Superior temporal gyrus (tissue), 1 donor: ENCODE measurements at regions not wholly inside any gene's neighbourhood (a gene's known extent, or its start where the extent isn't known, plus 50 kb on each side); places are given as distances from the start of the nearest gene placed in this dataset.

Experiments
- DNase-seq: peaks from one replicate; pipeline ENCODE4 v3.0.0-alpha.2; 2016; ENCODE audit errors: extremely low spot score

DNA sequence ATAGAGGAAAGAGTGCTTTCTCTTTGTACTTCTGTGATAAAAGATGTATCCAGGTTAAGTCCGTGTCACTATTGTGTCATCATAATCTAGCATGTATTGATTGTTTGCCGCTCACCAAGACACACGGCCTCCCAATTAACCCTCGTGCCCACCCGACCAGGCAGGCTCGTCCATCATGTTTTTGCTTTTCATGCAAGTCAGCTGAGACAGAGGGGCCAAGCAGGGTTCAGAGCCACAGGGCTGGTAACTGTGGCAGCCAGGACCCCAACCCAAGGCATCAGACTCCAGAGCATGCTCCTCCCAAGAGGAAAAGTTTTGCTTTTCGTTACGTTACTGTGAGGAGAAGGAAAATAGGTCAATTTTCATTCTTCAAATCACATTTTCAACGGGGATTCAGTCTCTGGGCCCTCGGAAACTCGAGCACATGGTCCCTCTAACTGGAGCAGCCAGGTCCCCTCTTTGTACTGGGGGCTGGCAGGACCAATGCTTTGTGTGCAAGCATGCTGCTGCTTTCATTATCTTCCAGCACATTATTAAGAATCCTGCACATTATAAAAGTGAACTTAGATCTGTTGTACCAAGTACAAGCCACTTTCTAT is 161.1 kb upstream of the TOPAZ1 start:
- DNase-seq, result no peak

DNA sequence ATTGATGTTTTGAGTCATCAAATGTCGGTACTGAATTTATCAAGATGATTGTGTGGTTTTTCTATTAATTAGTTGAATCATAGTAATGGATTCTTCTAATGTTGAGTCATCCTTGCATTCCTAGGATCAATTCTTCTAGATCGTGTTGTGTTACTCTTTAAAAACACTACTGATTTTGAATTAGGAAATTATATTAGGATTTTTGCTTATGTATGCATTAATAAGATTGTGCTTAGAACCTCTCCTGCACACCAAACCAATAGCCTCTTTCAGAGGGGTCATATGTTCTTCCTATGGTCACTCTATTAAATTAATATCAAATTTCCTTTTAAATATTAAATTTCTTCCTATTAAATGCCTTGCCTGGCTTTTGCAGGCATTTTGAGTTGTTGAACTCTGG is 151.7 kb upstream of the TOPAZ1 start:
- DNase-seq, result no peak

DNA sequence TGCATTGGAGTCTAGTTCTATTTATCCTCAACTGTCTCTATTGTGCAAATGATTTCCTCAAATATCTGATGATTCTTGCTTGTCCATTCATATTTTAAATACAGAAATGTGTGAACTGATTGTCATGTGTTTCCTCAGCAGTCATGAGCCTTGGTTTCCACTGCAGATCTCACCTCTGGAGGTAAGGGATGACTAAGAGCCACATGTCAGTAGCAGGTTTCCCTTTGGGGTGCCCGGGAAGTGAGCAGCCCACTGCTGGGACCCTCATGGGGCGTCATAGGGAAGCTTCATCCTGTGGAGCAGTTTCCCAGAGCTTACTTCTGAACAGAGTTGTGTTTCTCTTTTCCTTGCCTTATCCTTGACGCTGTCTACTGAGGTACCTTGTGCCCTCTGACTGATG is 149.2 kb upstream of the TOPAZ1 start:
- DNase-seq, result no peak

DNA sequence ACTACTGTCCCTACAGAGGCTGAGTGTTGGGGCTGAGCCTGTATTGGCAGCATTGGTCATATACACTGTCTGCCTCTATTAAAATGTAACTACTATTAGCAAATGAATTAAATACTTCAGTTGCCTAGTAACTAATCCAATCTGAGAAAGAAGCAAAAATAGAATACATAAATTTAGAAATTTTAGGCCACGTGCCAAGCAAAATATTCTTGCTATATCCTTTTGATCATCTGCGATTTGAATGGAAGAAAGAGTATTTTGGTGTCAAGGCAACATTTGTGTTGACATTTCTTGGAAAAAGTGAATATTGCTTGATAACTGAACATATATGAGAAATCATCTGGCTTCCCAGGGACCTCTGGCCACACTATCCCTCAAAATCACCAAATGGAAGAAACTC is 148.2 kb upstream of the TOPAZ1 start:
- no peak for DNase-seq

DNA sequence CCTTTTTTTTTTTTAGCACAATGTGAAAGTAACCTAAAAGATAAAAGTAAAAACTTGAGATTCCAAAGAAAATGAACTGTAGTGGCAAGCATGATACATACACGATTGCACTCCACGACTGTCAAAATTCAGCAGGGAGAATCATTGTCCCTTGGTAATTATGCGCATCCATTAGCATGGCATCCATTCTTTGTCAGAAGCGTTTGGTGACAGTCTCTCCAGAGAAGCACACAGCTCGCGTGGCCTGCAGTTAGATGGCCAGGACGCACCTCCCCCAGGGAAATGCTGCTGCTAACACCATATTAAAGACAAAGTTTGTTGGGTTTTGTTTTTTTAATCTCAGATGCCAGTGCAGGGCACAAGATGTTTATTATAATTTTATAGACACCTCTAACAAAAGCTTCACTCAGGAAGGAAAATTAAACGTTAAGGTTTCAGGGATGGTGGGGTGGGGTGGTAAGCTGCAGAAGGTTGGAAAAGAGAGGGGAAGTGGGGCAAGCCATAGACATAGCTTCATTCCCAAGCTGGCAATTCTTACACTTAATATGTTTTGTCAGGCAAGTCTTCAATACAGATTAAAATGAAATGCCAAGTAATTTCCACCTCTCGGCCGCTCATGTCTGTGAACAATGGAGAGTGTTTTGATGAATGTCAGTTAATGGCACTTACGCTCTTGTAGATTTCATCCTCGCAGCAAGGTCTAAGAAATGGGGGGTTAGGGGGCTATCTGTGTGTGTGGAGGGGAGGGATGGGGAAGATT is 142.8 kb upstream of the TOPAZ1 start:
- DNase-seq, result peak; percentile 45

DNA sequence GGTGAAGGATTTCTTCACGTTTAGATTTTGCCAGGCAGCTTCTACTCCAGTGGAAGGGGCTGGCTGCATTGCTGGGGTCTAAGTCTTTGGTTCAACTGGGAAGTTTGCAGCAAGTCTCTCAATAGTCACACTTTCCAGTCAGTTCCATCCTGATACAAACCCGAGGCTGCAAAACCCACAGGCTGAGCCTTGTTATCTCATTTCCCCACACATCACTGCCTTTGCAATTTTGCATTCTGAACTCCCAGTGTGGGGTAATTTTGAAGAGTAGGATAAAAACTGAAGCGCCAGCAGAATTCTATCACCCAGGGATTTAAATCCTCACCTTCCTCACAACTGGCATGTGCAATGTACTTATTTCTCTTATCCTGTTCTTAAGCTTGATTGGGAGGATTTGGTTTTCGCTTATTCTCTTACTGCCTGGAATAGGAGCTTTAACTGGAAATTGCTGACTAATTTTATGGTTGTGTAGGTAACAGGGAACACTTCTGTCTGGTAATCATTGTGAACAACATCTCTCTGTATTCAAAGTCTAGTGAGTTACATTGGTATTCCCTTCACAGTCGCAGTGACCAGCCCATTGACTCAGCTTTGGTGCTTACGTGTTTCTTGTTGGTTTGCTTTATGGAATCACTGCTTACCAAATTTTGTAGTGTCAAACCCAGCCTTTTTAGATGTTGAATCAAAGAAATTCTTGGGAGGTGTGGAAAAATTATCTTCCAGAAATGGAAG is 142.0 kb upstream of the TOPAZ1 start:
- peak; percentile 40 for DNase-seq

DNA sequence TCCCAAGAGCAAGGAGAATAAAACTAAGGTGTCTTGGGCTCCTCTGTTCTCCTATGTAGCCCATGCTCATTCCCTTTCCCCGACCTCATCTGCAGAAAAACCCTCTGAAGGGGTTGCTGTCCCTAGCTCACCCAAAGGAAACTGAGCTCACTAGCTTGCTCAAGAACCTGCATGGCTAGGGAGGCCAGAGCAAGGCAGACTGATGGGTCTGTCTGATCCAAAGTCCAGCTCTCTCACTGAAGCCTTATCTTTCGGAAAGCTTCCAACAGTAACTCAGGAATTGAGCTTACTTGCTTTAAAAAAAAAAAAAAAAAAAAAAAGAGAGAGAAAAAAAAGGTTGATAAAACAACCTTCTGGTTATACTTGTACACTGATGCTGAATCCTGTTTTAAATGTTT is 141.4 kb upstream of the TOPAZ1 start:
- DNase-seq, result no peak

DNA sequence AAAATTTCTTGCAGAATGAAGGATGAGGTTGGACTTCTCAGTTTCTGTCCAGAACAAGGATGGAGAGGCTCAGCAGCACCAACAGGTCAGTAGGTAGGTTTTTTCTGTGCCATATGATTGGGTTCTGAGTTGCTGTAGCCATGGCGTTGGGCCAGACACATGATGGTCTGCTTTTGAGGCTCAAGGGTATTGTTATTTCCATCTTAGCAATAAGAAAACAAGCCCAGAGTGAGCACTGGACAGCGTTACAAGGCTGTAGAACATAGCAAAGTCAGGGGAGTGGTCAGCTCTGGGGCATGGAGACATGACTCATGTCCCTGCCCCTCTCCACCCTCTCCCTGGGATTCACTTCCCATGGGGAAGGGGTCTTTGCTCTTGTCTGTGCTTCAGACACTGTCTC is 137.6 kb upstream of the TOPAZ1 start:
- no peak for DNase-seq

DNA sequence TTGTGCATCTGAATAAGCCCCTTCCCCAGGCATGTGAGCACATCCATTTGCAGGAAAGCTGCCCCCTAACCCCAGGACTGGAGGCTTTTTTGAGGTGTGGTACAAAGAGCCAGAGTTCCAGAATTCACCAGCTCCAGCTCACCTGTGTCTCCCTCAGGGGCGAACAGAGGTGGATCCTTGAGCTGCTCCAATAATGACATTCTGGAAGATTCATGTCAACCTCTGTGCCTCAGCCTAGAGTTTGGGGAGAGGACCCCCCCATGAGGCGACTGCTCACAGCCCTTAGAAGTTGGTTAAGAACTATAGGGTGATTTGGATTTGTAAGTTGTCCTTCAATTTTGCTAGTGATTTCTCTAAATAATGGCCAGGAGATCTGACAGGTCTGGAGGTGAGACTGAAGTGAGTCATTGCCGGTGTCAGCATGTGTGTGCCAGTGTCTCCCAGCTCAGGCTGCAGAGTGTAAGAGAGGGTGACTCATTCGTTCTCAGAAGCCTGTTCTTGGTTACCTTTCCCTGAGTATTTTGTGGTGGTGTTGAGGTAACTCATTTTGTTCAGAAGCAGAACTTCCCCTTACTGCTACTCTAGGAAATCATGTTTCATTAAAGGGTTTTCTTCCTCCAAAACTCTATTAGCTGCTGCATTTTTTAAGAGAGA is 136.9 kb upstream of the TOPAZ1 start:
- no peak for DNase-seq

DNA sequence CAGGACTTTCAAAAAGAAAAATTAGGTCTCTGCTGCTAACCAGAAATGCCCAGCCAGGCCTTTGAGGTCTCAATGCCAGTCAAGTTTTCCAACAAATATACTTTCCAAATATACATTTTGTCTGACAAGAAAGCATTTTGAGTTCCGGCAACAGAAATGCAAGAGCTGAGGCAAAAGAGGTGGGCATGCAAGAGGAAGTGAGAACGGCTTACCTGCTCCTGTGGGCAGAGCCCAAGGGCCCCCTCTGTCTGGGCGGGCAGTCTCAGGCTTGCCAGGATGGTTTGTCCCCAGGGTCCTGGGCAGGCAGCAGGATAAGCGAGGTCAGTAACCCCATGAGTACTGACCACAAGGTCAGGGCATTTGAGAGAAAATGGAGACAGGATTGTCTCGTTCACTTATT is 136.1 kb upstream of the TOPAZ1 start:
- no peak for DNase-seq

DNA sequence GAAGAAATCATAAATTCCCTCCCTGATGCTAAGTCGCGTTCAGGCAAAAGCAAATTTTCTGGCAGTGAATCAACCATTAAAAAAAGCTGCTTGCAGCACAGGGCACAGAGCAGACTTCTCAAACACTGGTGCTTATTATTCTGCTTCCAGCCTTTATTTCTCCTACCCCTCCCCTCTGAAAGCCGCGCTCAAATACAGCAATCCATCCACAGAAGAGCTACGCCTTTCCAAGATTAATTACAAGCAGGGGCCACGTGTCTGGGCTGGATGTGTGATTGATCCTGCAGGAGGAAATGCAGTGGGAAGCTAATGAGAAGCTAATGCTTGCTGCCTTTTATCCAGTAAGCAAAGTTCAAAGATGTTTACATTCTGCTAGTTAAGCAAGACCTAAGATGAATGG is 134.9 kb upstream of the TOPAZ1 start:
- peak; percentile 78 for DNase-seq

DNA sequence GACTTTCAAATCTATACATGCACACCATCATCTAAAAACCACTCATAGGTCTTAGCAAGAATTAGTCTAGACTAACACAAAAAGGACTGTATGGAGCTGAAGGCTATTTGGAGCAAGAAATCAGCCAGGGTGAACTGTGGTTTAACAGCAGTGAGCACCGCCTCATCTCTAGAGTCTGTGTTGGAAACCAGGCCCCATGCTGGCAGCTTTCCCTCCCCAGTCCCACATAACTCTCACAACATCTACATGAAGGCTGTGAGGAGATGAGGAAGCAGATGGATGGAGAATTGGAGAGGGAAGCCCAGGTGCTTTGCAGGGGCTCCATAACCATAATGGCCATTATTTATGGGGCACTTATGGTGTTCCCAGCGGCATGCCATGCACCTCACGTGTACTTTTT is 133.2 kb upstream of the TOPAZ1 start:
- DNase-seq, result peak; percentile 37

DNA sequence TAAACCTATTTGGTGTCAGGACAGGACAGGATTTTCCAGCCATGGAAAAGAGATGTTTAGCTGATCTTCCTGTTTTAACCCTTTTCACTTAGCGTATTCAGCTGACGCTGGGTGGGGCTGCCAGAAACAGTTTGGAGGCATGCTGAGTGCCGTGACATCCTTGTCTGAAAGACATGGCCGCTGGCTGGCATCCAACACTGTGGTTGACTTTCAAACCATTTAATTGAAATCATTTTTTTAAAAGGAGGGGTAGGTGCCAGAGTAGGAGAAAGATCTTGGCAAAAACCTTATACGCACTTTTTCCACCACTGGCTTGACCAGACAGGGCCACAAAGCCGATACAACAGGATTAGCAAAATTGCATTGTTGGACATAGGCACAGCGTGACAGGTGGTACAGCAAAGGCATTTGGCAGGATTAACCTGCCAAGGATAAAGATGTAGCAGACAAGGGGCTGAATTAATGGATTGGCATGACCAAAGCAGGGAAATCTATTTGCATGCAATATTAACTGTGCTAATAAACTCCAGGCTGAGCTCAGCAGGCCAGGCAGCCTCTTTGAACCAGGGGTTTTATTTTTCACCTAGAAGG is 131.8 kb upstream of the TOPAZ1 start:
- DNase-seq, result no peak

DNA sequence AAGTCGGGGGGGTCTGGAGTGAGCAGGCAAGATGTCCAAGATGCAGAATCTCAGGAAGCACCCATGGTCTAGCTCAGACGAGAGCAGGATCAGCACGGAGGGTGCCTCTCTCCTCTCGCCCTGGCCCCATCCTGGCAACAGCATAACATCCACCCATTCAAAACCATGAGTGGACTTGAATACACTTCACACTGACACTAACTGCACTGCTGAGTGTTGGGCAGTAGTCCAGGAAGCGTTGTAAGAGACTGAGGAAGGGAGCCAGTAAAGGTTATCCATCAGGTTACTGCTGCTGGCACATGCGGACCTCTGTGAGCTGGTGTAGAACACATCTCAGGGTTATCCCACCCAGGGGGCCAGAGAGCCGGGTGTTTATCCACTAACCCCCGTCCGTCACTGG is 131.0 kb upstream of the TOPAZ1 start:
- no peak for DNase-seq

DNA sequence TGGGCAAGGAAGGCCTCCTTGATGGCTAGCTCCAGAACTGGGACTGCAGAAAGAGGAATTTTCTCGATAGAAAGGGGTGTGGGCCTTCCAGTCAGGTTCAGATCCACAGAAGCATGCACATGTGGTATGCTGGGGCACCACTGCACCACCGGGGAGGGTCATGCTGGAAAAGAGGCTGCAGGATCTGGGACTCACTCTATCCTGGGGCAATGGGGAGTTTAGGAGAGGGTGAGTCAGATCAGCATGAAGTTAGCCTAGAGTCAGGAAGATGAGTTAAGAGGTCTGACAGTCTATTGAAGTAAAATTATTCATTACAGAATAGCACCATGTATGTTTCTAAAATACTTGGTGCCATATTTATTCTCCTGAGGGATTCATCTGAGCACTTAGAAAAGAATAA is 130.2 kb upstream of the TOPAZ1 start:
- no peak for DNase-seq

DNA sequence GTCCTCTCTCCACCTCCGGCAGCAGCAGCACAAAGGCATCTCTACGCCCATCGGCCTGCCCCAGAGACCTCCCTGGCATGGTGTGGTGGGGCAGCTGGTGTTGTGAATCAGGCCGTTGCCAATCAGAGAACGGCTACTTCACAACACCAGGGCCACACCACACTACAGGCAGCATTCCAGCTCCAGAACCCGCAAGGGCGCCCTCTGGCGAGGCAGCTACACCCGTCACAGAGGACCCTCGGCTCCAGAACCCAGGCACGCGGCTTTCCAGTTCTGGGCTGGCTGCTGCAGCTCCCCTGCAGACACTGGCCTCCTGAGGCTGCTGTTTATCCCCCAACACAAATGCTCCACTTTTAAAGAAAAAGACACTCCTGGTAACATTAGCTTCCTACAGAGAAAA is 127.5 kb upstream of the TOPAZ1 start:
- DNase-seq, result peak; percentile 38

DNA sequence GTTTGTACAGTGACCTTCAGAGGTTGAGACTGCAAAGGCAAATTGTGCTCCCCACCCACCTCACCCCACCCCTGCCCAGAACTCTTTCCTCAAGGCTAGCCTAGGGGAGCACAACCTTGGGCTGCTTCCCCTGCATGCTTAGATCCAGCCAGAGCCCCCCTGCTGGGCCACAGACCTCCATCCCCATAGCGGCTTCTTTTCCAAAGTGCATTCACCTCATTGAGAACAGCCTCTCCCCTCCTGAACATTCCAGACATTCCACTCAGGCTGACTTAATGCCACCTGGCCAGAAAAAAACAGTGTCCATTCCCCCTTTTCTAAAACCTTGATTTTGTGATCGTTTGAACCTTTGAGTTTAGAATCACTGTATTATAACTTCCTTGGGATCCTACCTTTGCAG is 124.4 kb upstream of the TOPAZ1 start:
- no peak for DNase-seq

DNA sequence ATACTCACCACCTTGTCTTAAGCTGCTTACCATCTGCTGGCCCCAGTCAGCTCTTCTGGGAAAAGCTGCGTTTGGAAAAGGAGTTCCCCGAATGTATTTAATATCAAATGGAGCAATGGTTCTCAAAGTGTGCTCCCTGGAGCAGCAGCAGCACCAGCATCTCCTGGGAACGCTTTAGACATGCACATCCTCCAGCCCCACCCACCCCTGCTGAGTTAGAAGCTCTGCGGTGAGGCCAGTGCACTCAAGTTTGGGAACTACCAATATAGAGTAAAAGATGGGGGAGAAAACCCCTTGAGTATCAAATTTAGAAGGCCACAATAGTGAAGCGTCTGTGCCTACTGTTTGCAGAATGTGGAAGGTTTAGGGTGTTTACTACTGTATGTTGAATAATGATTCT is 124.0 kb upstream of the TOPAZ1 start:
- no peak for DNase-seq

DNA sequence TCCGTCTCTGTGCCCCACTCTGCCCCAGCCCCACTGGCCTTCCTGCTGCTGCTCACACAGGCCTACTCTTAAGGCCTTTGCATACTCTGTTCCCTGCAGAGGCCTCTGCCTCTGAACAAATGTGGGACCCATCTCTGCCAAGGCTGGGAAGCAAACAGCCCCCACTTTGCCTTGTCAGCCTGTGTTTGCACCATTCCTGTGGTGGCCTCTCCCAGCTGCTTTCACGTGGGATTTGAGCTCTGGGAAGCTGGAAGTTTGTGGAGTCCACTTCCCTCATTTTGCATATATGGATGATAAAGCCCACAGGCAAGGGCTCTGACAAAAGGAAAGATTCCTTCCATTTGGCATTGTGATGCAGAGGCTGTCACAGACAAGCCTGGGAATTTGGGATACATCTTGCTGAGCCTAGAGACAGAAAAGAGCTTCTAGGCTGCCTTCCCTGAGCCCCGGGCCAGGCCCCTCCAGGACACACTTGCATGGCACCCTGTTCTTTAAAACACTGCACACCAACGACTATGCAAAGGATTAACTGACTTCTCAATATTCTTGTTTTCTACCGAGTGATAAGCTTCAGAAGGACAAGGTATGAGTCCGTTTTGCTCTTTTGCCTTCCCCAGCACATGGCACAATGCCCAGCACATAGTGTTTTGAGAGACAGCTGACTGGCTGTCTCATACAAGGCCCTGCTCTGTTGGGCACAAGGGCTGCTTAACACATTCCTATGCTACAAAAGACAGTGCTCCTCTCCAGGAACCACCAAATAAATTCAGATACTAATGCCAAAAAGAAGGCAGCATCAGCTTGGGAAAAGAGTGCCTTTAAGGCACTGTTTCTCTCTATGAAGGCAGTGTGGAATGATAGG is 120.7 kb upstream of the TOPAZ1 start:
- DNase-seq, result peak; percentile 33

DNA sequence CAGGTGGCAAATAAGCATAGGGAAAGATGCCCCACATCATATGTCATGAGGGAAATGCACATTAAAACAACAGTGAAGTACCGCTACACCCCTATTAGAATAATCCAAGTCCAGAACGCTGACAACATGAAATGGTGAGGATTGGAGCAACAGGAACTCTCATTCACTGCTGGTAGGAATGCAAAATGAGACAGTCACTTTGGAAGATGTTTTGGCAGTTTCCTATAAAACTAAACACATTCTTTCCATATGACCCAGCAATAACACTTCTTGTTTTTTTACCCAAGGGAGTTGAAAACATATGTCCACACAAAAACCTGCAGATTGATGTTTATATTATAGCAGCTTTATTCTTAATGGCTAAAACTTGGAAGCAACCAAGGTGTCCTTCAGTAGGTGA is 116.4 kb upstream of the TOPAZ1 start:
- no peak for DNase-seq

DNA sequence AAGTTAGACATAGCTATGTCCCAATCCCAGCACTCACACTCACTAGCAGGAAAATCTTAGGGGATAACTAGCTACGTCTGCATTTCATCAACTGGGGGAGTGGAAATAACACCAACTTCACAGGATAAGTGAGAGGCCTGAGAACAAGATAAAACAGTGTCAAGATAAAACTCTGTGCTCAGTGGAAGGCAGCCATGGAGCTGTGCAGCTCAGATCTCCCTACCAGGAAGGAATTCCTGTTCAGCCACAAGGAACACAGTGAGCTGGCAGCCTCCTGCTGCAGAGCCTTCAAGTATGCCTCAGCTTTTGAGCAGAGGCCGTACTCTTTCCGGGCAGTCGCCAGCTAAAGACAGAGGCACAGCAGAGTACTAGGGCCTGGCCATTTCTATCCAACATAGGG is 115.8 kb upstream of the TOPAZ1 start:
- no peak for DNase-seq
